C4-2B (cell line): ENCODE measurements at regions not wholly inside any gene's neighbourhood (a gene's known extent, or its start where the extent isn't known, plus 50 kb on each side); places are given as distances from the start of the nearest gene placed in this dataset.
"Not testable (repeated sequence)": the region's sequence is repeated elsewhere in the genome, so short reads cannot be mapped to it uniquely, and the experiment has no call there.

Experiments used
- H3K27ac ChIP-seq: fragments of 450-650 bp; 2 replicates; pipeline ENCODE4 v1.5.1; 2017
- CTCF ChIP-seq: fragments of 450-650 bp; conservative IDR thresholded peaks from 2 replicates; pipeline ENCODE4 v1.5.1; 2017; ENCODE audit warnings: mild to moderate bottlenecking
- ZFX ChIP-seq: fragments of 450-650 bp; IDR thresholded peaks from 2 replicates; pipeline ENCODE4 v1.6.1; 2017

- TF ChIP-seq ZFX = no peak
- no peak for TF ChIP-seq CTCF
- no peak overlapping the region for H3K27ac ChIP-seq
Observed at GRCh38 chr2:184157141-184157540, 441.2 kb upstream of the ZNF804A start.

GRCh38 chr2:184162426-184162825 lies 435.9 kb upstream of the ZNF804A start:
- no peak; the same call in 1 of the 2 replicates for TF ChIP-seq CTCF
- TF ChIP-seq ZFX = no peak
- no peak overlapping the region for H3K27ac ChIP-seq

GRCh38 chr2:184168823-184169222 lies 429.5 kb upstream of the ZNF804A start:
- not testable (repeated sequence) for H3K27ac ChIP-seq

GRCh38 chr2:184169366-184169765 lies 429.0 kb upstream of the ZNF804A start:
- no peak for TF ChIP-seq ZFX
- TF ChIP-seq CTCF = no peak
- H3K27ac ChIP-seq = no peak overlapping the region

- no peak for TF ChIP-seq ZFX
- TF ChIP-seq CTCF = no peak
- no peak overlapping the region for H3K27ac ChIP-seq
Observed at GRCh38 chr2:184174493-184175104, 423.7 kb upstream of the ZNF804A start.

- no peak for TF ChIP-seq CTCF
- TF ChIP-seq ZFX = no peak
- no peak overlapping the region for H3K27ac ChIP-seq
Observed at GRCh38 chr2:184178229-184178628, 420.1 kb upstream of the ZNF804A start.

GRCh38 chr2:184186436-184186835 lies 411.9 kb upstream of the ZNF804A start:
- H3K27ac ChIP-seq = no peak overlapping the region
- TF ChIP-seq ZFX (no peak), CTCF (no peak)

- TF ChIP-seq ZFX = no peak
- no peak for TF ChIP-seq CTCF
- H3K27ac ChIP-seq = no peak overlapping the region
Observed at GRCh38 chr2:184187421-184187971, 410.8 kb upstream of the ZNF804A start.
